ENCODE measurements at regions not wholly inside any gene's neighbourhood (a gene's known extent, or its start where the extent isn't known, plus 50 kb on each side); places are given as distances from the start of the nearest gene placed in this dataset.

DNA sequence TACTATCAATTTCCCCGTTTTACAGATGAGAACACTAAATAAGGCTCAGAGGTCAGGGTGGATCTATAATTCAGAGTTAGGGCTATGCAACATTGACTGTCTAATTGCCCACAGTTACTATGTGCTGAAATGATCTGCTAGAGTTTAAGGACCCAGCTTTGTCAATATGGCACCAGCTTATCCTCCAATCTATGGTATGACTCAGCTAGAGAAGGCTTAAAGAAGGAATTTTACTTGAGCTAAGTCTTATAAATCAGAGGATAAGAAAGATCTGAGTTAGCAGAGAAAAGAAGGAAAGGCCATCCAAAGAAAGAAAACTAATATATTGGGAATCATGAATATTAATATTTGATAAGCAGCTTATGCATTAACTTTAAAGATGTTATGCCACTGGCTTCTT lies 78.1 kb downstream of the ASB9 start:
- no peak for DNase-seq

DNA sequence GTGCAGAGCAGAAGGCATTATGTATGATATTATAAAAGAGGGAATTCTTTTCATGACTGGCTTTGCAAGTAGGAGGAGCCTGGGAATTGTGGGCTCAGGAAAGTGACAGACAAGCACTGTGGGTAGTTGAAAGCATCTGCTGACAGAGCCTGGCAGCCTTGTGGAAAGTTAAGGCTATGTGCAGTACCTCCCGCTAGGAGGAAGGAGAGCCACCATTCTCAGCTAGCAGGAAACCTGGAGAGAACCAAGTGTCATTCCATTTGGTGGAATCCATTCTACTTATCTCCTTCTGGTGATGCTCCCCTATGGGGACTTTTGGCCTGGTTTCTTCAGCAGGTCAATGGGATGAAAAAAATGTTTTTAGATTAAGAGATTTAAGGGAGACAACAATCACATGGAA lies 81.8 kb downstream of the ASB9 start:
- DNase-seq = no peak

DNA sequence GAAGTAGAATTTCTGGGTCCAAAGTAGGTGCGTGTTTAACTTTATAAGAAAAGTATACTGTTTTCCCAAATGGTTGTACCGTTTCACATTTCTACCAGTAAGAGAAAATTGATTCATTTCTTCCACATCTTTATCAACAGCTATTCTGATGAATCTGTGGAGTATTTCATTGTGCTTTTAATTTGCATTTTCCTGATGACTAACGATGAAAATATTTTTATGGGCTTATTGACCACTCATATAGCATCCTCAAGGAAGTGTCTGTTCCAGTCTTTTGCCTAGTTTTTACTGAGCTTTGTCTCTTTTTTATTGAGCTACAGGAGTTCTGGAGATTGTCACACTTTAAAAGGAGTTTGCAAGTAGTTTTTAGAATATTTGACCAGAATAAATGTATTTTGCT lies 92.6 kb downstream of the ASB9 start:
- DNase-seq = no peak

DNA sequence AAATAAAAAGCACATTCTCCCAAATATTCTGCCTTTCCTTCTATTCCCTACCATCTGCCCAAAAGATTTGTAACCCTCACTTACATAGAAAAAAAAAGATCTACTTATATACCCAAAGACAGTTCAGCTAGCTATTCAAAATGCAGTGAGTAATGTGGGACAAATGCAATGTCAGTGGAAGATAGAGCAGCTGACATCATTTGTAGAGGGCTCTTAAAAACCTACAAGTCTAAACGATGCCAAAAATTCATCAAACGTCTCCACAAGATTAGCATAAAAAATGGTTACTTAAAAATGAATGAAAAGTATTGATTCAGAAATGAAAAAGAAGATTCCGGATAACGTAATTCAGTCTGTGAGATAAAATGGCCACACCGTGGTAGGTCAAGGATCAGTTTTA lies 96.5 kb downstream of the ASB9 start:
- DNase-seq = no peak

DNA sequence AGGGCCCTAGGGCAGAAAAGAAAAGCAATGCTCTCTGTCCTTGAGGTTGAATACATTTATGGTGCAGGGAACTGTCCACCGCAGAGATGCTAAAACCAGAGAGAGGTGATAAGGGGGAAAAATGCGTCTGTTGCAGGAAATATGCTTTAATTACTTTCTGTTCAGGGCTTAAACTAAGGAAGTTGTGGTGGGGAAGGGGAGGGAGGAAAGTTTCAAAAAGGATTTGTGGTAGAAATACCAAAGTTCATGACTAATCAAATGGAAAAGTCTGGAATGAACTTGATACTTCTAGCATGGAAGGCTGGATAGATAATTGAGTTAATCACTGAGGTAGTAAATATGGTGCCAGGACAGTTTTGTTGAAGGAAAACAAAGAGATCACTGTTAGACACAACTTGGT lies 99.0 kb downstream of the ASB9 start:
- DNase-seq = peak; percentile 39

DNA sequence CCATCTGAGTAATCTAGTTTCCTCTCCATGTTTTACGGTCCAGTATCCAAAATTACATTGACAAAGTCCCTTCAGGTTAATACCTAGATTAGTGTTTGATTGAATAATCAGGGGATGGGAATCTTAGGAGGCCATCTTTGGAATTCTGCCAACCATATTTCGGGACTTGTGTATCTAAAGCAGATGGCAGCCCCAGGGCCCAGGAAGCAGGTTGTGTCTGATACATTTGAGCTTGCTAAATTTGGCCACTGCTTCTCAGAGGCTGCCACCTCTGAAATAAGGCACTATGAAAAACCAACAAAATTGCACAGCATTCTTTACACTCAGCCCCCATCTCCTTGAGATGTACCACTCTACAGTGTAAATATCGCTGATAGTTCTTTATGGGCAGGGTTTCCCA lies 102.1 kb downstream of the ASB9 start:
- no peak for DNase-seq

DNA sequence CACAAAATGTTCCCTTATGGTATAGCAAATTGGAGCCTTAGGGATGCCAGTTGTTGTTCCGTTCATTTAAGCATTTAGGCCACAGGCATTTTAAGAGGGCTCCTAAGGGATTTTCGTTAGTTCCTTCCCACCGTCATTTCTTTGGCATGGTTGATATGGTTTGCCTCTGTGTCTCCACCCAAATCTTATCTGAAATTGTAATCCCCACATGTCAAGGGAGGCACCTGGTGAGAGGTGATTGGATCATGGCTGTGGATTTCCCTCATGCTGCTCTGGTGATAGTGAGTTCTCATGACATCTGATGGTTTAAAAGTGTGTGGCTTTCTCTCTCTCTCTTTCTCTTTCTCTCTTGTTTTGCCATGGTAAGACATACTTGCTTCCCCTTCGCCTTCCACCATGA lies 104.1 kb downstream of the ASB9 start:
- no peak for DNase-seq

DNA sequence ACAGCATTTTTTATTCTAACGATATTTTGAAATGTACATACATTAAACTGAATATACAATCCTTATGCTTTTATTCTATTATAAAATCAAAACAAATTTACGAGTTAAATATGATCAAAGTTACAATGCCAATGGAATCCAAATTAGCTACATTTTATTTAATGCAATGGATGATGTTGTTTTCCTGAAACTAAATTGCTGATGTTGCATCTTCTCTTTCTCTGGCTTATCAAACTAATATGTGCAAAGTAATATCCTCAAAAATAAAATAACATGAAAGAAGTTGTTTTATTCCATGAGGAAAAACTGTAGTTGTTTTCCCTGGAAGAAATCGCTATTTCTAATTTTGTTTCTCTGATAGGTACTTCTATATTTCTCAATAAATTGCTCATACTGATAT lies 106.8 kb downstream of the ASB9 start:
- DNase-seq = no peak

DNA sequence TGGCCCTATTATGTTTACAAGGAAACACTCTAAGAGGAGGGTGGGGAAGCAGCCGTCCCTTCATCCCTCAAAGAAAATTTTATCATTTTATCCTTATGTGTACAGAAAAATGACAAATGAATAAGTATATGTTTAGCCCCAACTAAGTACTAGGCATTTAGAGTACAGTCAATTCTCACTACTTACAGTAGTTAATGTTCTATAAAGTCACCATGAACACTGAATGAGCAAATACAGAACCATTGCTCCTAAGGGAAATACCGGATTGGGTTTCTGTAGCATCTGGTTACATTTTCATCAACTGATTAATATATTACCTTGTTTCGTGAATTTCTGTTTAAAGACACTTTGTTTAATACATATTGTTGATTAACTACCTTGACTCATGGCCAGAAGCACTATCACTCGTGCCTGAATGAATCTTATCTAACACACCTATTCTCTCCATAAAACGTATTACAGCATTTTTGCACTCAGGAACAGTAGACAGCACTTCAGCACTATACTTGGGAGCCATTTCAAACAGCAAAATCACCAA lies 109.3 kb downstream of the ASB9 start:
- DNase-seq = no peak

DNA sequence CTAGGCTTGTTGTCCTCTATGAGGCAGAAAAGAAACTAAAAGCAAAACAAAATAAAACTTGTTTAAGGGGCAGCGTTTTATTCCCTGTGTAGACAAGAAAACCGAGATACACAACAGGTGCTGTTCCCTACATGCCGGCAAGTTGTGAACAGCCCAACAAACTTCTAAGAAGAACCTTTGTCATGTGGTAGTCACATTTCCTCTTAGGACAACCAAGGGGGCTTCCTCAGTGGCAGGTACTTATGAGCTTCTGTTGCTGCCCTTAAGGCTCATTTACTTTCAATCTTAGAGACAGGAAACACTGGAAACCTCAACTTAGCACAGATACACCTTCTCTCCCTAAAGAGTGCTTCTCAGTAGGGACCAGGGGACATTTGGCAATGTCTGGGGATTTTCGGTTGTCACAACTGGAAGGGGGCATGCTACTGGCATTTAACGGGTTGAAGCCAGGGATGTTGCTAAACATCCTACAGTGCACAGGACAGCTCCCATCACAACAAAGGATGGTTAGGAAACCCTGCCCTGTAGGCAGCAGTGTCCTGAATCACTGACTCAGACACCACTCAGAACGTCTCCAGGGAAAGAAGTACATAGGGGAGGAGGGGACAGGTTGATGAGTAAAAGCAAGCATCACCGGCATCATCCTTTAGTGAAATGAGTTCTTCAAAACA lies 111.0 kb downstream of the ASB9 start:
- no peak for DNase-seq

DNA sequence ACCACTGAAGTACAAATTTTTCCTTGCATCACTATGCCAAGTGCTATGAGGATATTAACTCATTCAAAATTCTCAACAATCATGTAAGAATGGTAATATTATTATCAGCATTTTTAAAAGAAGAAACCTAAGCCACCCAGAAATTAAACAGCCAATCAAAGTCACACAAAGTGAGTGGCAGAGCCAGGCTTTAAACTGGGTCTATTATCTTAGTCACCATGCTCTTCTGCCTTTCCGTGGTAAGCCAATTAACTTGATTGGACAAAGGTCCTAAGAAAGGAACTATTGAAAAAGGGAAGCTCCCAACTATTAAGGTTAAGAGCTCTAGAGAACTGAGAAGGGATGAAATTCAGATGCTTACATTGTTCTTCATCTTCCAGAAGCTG lies 111.5 kb downstream of the ASB9 start:
- DNase-seq = no peak

DNA sequence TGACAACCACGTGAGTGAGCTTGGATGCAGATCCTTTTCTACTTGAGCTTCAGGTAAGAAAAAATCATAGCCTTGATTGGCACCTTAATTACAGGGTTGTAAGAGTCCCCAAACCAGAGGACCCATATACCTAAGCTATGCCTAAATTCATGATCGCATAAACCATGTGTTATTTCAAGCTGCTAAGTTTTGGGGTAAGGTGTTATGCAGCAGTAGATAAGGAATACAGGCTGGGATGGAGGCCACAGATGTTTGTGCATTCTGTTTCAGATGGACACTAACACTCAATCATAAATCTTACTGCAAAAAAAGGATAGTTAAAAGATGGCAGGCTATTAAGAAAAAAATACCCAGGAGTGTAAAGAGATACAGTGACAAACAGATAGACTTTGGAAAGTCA lies 112.3 kb downstream of the ASB9 start:
- DNase-seq = no peak

DNA sequence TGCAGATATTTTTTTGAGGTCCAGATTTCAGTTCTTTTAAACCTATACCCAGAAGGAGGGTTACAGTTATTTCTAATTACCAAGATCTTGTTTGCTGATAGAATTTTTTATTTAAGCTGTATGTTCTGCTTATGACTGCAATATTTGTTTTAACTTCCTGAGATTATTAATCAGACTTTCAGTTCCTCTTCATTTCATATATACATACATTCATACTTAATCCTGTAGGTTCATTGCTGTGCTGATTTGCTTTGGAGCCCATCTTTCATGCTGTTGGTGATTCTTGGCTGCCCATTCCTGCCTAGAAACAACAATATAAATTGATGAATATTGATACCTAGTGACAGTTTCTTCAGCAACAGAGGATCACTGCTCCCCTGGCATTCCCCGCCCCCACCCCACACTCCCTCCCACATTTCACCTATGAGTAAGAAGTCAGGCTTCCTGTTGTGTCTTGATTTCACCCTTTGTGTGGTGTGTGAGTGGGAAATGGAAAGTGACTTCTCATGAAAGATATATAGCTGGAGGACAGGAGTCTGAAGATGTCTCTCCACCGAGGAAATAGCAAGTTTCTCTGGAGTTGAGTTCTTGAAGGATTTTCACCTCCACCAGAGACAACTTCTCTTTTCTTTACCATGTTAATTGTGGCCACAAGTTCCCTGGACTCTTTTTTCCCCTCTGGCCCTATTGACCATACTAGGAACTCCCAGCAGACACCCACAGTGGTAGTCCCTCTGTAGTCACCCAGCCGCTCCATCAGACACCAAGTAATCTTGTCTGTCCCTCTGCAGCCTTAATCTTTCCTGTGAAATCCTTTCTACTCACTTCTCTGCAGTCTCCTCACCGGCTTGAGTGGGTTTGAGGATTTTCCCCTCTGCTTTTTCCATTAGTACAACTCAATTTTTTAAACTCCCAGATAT lies 118.4 kb downstream of the ASB9 start:
- peak; percentile 10 for DNase-seq

DNA sequence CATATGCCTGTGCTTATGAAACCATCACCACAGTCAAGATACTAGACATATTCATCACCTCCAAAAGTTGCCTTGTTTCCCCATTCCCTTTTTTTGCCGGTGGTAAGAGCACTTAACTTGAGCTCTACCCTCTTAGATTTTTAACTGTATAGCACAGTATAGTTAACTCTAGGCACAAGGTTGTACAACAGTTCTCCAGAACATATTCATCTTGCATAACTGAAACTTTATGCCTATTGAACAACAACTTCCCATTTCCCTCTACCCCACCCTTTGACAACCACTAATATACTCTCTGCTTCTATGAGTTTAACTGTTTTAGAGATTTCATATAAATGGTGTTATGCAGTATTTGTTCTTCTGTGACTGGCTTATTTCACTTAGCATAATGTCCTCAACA lies 119.3 kb downstream of the ASB9 start:
- no peak for DNase-seq

DNA sequence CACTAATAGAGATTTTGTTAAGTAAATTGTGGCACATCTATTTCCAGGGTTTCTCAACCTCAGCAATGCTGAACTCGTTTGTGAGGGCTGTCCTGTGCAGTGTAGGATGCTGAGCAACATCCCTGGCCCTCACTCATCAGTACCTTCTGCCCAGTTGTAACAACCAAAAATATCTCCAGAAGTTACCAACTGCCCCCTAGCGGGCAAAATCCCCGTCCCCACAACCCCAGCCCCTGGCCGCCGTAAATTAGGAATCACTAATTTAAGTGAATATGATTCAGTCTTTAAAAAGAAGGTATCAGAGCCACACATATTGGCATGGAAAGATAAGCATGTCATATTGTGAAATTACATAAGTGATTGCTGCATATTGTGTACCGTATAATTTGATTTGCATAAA lies 123.4 kb downstream of the ASB9 start:
- DNase-seq = no peak

DNA sequence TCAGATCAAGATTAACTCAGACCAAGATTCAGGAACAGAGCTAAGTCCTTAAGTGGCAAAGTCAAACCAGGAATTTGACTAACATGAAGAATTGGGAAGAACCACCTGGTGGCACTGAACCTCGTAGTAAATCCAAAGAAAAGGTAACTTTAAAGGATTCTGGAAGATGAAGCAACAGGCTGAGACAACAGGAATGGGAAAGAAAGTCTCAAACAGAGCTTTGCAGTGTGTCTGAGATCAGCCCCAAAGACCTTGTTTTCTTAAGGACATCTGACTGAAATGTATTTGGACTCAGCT lies 126.1 kb downstream of the ASB9 start:
- no peak for DNase-seq

DNA sequence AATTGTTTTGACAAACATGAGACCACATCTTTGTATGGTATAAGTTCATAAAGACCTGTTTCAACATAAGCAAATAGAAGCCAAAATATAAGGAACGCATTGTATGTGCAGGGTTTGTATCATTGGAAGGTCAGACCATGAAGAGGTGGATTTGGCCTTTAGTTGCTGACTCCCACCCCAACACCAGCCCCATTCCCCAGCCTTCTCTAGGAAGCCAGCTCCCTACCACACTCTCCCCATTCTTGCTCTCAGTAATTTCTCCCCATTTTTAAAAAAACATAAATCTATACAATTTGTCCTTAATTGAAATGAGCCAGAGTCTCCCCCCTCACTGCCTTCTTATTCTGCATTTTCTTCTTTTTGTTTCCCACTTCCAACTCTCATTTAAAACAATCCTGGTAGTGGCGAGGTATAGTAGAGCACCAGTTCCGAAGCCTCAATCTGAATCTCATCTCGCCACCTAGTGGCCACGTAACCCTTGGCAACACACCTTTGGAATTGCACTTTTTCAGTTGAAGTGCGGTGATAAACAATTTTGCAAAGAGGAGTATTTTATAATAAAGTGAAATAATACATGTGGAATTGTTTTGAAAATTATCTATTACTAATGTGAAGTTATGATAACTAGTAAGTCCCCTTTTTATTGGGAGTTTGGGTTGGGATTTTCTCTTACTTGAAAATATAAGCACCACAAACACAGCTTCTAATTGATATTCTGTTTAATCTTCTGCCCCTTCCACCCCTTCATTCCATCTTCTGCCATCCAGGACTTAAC lies 126.6 kb downstream of the ASB9 start:
- DNase-seq = peak; percentile 28

DNA sequence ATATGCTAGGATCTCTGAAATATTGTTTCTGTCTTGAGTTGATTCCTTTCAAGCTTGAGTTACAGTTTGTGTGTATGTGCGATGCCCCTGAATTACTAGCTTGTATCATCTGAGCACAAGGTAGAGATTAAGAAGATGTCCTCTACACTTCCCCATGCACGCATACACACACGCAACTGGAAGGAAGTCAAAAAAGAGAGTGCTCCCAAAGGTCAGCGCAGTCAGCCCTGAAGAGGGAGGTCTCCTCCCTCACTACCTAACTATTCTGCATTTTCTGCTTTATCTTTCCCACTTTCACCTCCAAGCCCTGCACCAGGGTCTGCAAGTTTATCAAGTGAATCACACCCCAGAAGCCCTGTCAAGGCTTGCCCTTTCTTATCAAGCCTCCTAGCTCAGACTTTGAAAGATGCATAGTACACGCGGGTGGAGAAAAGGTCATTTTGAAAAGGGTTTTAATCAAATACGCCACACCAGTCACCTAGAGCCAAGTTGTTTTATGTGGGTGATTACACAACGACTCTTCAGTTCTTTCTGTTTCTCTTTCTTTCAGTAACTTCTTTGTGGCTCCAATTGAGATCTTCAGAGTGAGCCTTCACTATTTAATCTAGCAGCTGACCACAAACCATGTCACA lies 127.7 kb downstream of the ASB9 start:
- DNase-seq = peak; percentile 1

DNA sequence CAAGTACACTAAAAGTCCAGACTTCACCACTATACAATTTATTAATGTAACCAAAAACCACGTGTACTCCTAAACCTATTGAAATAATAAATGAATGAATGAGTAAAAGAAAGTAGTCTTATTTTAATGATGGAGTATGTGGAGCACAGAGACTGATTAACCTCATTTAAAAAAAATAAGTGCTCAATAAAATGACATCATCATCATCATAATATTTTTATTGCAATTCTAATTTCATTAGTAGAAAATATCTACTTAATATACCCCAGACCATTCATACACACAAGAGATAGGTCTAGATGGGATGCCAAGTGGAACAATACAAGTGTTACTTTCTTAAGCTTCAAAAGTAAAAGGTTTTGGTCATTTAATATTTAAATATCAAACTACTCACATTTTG lies 133.1 kb downstream of the ASB9 start:
- DNase-seq = no peak

DNA sequence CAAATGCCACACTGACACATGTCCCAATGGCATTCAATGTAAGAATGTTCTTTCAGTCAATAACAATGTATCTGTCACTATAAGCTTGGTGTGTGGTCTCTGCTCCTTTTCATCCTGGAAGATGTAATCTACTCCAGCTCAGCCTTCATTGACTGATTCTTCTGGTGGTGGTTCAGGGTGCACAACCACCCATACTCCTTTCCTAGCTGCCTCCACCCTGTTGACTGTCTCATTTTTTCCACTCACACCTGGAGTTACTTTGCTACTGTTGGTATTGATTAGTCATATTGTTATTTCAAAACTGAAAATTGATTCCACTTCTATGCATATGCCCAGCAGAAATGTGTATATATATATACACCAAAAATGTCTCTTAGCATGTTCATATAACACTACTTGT lies 140.5 kb downstream of the ASB9 start:
- no peak for DNase-seq

DNA sequence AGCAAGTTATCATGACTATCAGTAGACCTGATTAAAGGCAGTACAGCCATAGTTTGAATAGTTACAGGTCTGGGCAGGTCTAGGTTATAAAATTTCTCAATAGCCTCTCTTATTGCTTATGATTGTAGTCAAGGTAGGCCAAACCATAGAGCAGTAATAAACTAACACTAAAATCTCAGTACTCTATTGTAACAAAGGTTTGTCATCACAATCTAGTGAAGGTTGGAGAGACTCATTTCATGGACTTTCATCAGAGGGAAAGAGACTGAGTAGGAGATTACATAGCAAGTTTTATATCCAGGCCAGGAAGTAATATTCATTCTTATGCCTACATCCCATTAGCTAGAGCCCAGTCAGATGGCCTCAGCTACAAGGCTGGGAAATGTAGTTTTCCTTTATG lies 141.0 kb downstream of the ASB9 start:
- no peak for DNase-seq

DNA sequence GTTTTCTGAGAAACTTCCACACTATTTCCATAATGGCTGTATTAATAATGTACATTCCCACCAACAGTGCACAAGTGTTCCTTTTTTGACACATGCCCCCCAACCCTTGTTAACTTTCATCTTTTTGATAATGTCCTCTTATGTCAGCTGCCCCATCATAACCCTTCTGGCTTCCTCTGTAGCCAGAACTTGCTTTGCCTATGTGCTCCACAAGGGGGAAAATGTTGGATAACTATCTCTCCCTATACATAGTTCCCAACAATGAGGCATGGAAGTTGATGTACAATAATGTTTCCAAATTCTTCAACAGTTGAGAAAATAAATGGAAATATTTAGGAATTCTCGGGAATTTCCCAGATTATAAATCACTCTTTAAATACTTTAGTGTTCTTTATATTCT lies 142.9 kb downstream of the ASB9 start:
- no peak for DNase-seq

DNA sequence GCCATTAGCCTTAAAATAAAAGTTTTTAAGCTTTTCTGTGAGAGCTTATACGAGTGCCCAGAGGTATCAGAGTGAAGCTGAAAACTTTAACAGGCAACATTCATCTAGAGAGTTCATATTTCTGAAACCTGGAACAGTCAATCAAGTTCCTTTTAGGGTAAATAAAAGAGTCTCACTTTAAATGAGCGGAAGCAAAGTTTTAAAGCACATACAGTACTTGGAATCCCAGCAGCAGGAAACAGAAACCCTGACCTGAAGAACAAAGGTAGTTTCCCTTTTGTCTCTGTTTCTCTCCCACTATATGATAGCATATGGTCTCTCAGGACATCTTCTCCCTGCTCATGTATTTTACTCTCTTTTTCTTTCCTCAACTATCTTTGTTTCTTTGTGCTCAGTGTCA lies 153.0 kb downstream of the ASB9 start:
- no peak for DNase-seq
